Progenitor cell of endocrine pancreas (in vitro differentiated cells): ENCODE measurements at regions not wholly inside any gene's neighbourhood (a gene's known extent, or its start where the extent isn't known, plus 50 kb on each side); places are given as distances from the start of the nearest gene placed in this dataset.

Source experiments
- DNase-seq: peaks from one replicate; pipeline ENCODE4 v3.0.0; 2021; ENCODE audit warnings: low spot score; ENCODE audit not compliant: unreplicated experiment
- H3K27ac Mint-ChIP-seq: 2 replicates; pipeline ENCODE4 v1.8.0; 2021; ENCODE audit warnings: mild to moderate bottlenecking, moderate library complexity, mixed read lengths
- H3K27me3 Mint-ChIP-seq: 2 replicates; pipeline ENCODE4 v1.8.0; 2021; ENCODE audit warnings: mixed read lengths
- H3K36me3 Mint-ChIP-seq: 2 replicates; pipeline ENCODE4 v1.8.0; 2022; ENCODE audit warnings: mixed read lengths; ENCODE audit not compliant: insufficient read depth
- H3K4me1 Mint-ChIP-seq: 2 replicates; pipeline ENCODE4 v1.8.0; 2021; ENCODE audit warnings: low read depth, mixed read lengths
- H3K4me3 Mint-ChIP-seq: 2 replicates; pipeline ENCODE4 v1.8.0; 2021; ENCODE audit warnings: low read depth, mild to moderate bottlenecking, moderate library complexity, mixed read lengths
- H3K9me3 Mint-ChIP-seq: 2 replicates; pipeline ENCODE4 v1.8.0; 2021; ENCODE audit warnings: low read depth, mixed read lengths
- CTCF ChIP-seq: fragments of 200-600 bp; sonication (generic); IDR thresholded peaks from one replicate; pipeline ENCODE4 v1.5.0; 2021; ENCODE audit warnings: antibody characterized with exemption, mild to moderate bottlenecking; ENCODE audit not compliant: unreplicated experiment

- no peak overlapping the region for H3K27ac Mint-ChIP-seq
- no peaks in the 10 kb centered on the region for H3K36me3 Mint-ChIP-seq
- H3K4me3 Mint-ChIP-seq = no peak overlapping the region
- H3K4me1 Mint-ChIP-seq = no peaks in the 10 kb centered on the region
- peaks cover 33% of the 10 kb centered on the region for H3K27me3 Mint-ChIP-seq
- no peaks in the 10 kb centered on the region for H3K9me3 Mint-ChIP-seq
- DNase-seq = no peak
- TF ChIP-seq CTCF = no peak
These were observed 68.1 kb upstream of the GGTA1 start for GRCh38 chr9:121567500-121568342.

GRCh38 chr9:121568343-121569265, 69.0 kb upstream of the GGTA1 start:
- no peak for TF ChIP-seq CTCF

GRCh38 chr9:121569266-121569648, 69.6 kb upstream of the GGTA1 start:
- H3K27me3 Mint-ChIP-seq = peaks cover 29% of the 10 kb centered on the region
- H3K36me3 Mint-ChIP-seq = no peaks in the 10 kb centered on the region
- DNase-seq = no peak
- H3K27ac Mint-ChIP-seq = no peak overlapping the region
- H3K9me3 Mint-ChIP-seq = no peaks in the 10 kb centered on the region
- no peaks in the 10 kb centered on the region for H3K4me1 Mint-ChIP-seq
- TF ChIP-seq CTCF = no peak
- H3K4me3 Mint-ChIP-seq = no peak overlapping the region

More at GRCh38 chr9:121568343-121569265, 69.0 kb upstream of the GGTA1 start:
- H3K4me1 Mint-ChIP-seq = no peaks in the 10 kb centered on the region
- no peak overlapping the region for H3K4me3 Mint-ChIP-seq
- H3K27ac Mint-ChIP-seq = peak overlapping the region; percentile 45
- no peak for DNase-seq
- H3K36me3 Mint-ChIP-seq = no peaks in the 10 kb centered on the region
- no peaks in the 10 kb centered on the region for H3K9me3 Mint-ChIP-seq
- H3K27me3 Mint-ChIP-seq = peaks cover 29% of the 10 kb centered on the region

- Mint-ChIP-seq H3K4me1 (peaks cover 8% of the 10 kb centered on the region), H3K9me3 (no peaks in the 10 kb centered on the region), H3K36me3 (no peaks in the 10 kb centered on the region), H3K27ac (no peak overlapping the region), H3K4me3 (no peak overlapping the region), H3K27me3 (peaks cover 12% of the 10 kb centered on the region)
- TF ChIP-seq CTCF = no peak
- no peak for DNase-seq
These were observed 72.9 kb upstream of the GGTA1 start for GRCh38 chr9:121572581-121572980.

- H3K27ac Mint-ChIP-seq = no peak overlapping the region
- no peak overlapping the region for H3K4me3 Mint-ChIP-seq
These were observed 74.3 kb upstream of the GGTA1 start for GRCh38 chr9:121573717-121574485.

More at GRCh38 chr9:121573717-121574485, 74.3 kb upstream of the GGTA1 start:
- H3K9me3 Mint-ChIP-seq = no peaks in the 10 kb centered on the region
- H3K36me3 Mint-ChIP-seq = no peaks in the 10 kb centered on the region
- no peak for TF ChIP-seq CTCF
- no peak for DNase-seq
- peaks cover 8% of the 10 kb centered on the region for H3K4me1 Mint-ChIP-seq
- H3K27me3 Mint-ChIP-seq = peaks cover 12% of the 10 kb centered on the region
